MM.1S (cell line): ENCODE measurements at regions not wholly inside any gene's neighbourhood (a gene's known extent, or its start where the extent isn't known, plus 50 kb on each side); places are given as distances from the start of the nearest gene placed in this dataset.
A peak's percentile ranks its signal among the peaks of the same experiment; 100 is the strongest.
"Not testable (repeated sequence)": the region's sequence is repeated elsewhere in the genome, so short reads cannot be mapped to it uniquely, and the experiment has no call there.

Experiments
- DNase-seq: peaks from one replicate; pipeline ENCODE4 v3.0.0-alpha.2; 2015
- H2AFZ ChIP-seq: fragments of 300-600 bp; sonication (generic); 2 replicates; pipeline ENCODE4 v1.6.0; 2016; ENCODE audit warnings: antibody characterized with exemption, low read length
- H3F3A ChIP-seq: fragments of 300-600 bp; sonication (generic); 2 replicates; pipeline ENCODE4 v1.6.1; 2016; ENCODE audit warnings: mild to moderate bottlenecking, antibody characterized with exemption, low read length, moderate library complexity, mixed read lengths; ENCODE audit not compliant: insufficient read depth
- H3K27ac ChIP-seq: fragments of 300-600 bp; sonication (generic); 2 replicates; pipeline ENCODE4 v1.5.1; 2016; ENCODE audit warnings: mild to moderate bottlenecking, low read length
- H3K27me3 ChIP-seq: fragments of 300-600 bp; sonication (generic); replicated peaks from 2 replicates; pipeline ENCODE4 v1.6.0; 2016; ENCODE audit warnings: low read length; ENCODE audit not compliant: insufficient read depth
- H3K36me3 ChIP-seq: fragments of 300-600 bp; sonication (generic); replicated peaks from 2 replicates; pipeline ENCODE4 v1.6.1; 2016; ENCODE audit warnings: mild to moderate bottlenecking, low read length, mixed read lengths; ENCODE audit not compliant: insufficient read depth
- H3K4me1 ChIP-seq: fragments of 300-600 bp; sonication (generic); 2 replicates; pipeline ENCODE4 v1.6.1; 2016; ENCODE audit warnings: low read length, mixed read lengths
- H3K4me2 ChIP-seq: fragments of 300-600 bp; sonication (generic); 2 replicates; pipeline ENCODE4 v1.6.0; 2016; ENCODE audit warnings: low read depth, low read length
- H3K4me3 ChIP-seq: fragments of 300-600 bp; sonication (generic); 2 replicates; pipeline ENCODE4 v1.5.1; 2016; ENCODE audit warnings: low read length, mixed read lengths
- H3K79me2 ChIP-seq: fragments of 300-600 bp; sonication (generic); 2 replicates; pipeline ENCODE4 v1.6.1; 2016; ENCODE audit warnings: mixed run types, low read length, mixed read lengths
- H3K9ac ChIP-seq: fragments of 300-600 bp; sonication (generic); 2 replicates; pipeline ENCODE4 v1.6.1; 2016; ENCODE audit warnings: low read length, mixed read lengths
- H3K9me2 ChIP-seq: fragments of 300-600 bp; sonication (generic); replicated peaks from 2 replicates; pipeline ENCODE4 v1.6.1; 2016; ENCODE audit warnings: mild to moderate bottlenecking, low read length, mixed read lengths; ENCODE audit not compliant: insufficient read depth
- H3K9me3 ChIP-seq: fragments of 300-600 bp; sonication (generic); replicated peaks from 2 replicates; pipeline ENCODE4 v1.6.1; 2016; ENCODE audit warnings: mild to moderate bottlenecking, low read length, mixed read lengths; ENCODE audit not compliant: insufficient read depth
- H4K20me1 ChIP-seq: fragments of 300-600 bp; sonication (generic); 2 replicates; pipeline ENCODE4 v1.6.1; 2016; ENCODE audit warnings: mild to moderate bottlenecking, low read length, moderate library complexity, mixed read lengths; ENCODE audit not compliant: insufficient read depth
- EZH2 ChIP-seq: fragments of 300-600 bp; sonication (generic); optimal IDR thresholded peaks from 2 replicates; pipeline ENCODE3; 2017; ENCODE audit warnings: low read depth, mild to moderate bottlenecking, antibody characterized with exemption, low read length, mixed read lengths
- EZH2phosphoT487 ChIP-seq: fragments of 300-600 bp; sonication (generic); IDR thresholded peaks from 2 replicates; pipeline ENCODE4 v1.6.1; 2018; ENCODE audit warnings: antibody characterized with exemption, low read length
- TF ChIP-seq, protein P1 (sequence below): fragments of 300-600 bp; sonication (generic); IDR thresholded peaks from 2 replicates; pipeline ENCODE4 v1.5.1; 2016; ENCODE audit warnings: antibody characterized with exemption, low read length, mixed read lengths

- TF ChIP-seq, protein P1, sequence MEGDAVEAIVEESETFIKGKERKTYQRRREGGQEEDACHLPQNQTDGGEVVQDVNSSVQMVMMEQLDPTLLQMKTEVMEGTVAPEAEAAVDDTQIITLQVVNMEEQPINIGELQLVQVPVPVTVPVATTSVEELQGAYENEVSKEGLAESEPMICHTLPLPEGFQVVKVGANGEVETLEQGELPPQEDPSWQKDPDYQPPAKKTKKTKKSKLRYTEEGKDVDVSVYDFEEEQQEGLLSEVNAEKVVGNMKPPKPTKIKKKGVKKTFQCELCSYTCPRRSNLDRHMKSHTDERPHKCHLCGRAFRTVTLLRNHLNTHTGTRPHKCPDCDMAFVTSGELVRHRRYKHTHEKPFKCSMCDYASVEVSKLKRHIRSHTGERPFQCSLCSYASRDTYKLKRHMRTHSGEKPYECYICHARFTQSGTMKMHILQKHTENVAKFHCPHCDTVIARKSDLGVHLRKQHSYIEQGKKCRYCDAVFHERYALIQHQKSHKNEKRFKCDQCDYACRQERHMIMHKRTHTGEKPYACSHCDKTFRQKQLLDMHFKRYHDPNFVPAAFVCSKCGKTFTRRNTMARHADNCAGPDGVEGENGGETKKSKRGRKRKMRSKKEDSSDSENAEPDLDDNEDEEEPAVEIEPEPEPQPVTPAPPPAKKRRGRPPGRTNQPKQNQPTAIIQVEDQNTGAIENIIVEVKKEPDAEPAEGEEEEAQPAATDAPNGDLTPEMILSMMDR, result no peak
- TF ChIP-seq EZH2, result no peak
- no peak for TF ChIP-seq EZH2phosphoT487
- Histone ChIP-seq H3F3A (no peaks in the 10 kb centered on the region), H3K27ac (no peak overlapping the region), H3K79me2 (no peaks in the 10 kb centered on the region), H3K4me3 (no peak overlapping the region), H3K4me2 (no peak overlapping the region), H3K27me3 (no peaks in the 10 kb centered on the region), H3K9ac (no peak overlapping the region), H3K36me3 (no peaks in the 10 kb centered on the region), H4K20me1 (no peaks in the 10 kb centered on the region), H3K9me2 (no peaks in the 10 kb centered on the region), H2AFZ (no peak overlapping the region), H3K4me1 (no peaks in the 10 kb centered on the region), H3K9me3 (no peaks in the 10 kb centered on the region)
- DNase-seq, result no peak
Measured at GRCh38 chr4:134501973-134502643, 300.5 kb upstream of the PABPC4L start.

- H2AFZ ChIP-seq, H3K27ac ChIP-seq, H3K9me2 ChIP-seq, H4K20me1 ChIP-seq, H3K4me1 ChIP-seq, H3F3A ChIP-seq, H3K9ac ChIP-seq, H3K9me3 ChIP-seq, H3K36me3 ChIP-seq, H3K27me3 ChIP-seq, H3K79me2 ChIP-seq, DNase-seq, H3K4me2 ChIP-seq, H3K4me3 ChIP-seq: not testable (repeated sequence)
Measured at GRCh38 chr4:134501488-134501887, 299.9 kb upstream of the PABPC4L start.

GRCh38 chr4:134499074-134499473 lies 297.5 kb upstream of the PABPC4L start:
- H3K9me3 ChIP-seq, result no peaks in the 10 kb centered on the region
- no peaks in the 10 kb centered on the region for H3F3A ChIP-seq
- DNase-seq, result no peak
- H4K20me1 ChIP-seq, result no peaks in the 10 kb centered on the region
- H3K9me2 ChIP-seq, result no peaks in the 10 kb centered on the region
- H3K4me2 ChIP-seq, result no peak overlapping the region
- H3K79me2 ChIP-seq, result no peaks in the 10 kb centered on the region
- TF ChIP-seq EZH2, result no peak
- no peak for TF ChIP-seq EZH2phosphoT487
- TF ChIP-seq, protein P1, result no peak
- no peaks in the 10 kb centered on the region for H3K4me1 ChIP-seq
- H3K27me3 ChIP-seq, result no peaks in the 10 kb centered on the region
- no peaks in the 10 kb centered on the region for H3K36me3 ChIP-seq
- no peak overlapping the region for H3K27ac ChIP-seq
- no peak overlapping the region for H3K9ac ChIP-seq
- no peak overlapping the region for H3K4me3 ChIP-seq
- no peak overlapping the region for H2AFZ ChIP-seq

GRCh38 chr4:134490863-134491262 lies 289.3 kb upstream of the PABPC4L start:
- peaks cover 8% of the 10 kb centered on the region for H3K4me1 ChIP-seq
- no peak for DNase-seq
- no peak overlapping the region for H3K9ac ChIP-seq
- H3K27ac ChIP-seq, result no peak overlapping the region
- no peak overlapping the region for H3K4me3 ChIP-seq
- no peaks in the 10 kb centered on the region for H3K9me2 ChIP-seq
- no peak for TF ChIP-seq EZH2phosphoT487
- TF ChIP-seq, protein P1, result no peak
- TF ChIP-seq EZH2, result no peak
- H3K79me2 ChIP-seq, result no peaks in the 10 kb centered on the region
- no peaks in the 10 kb centered on the region for H3F3A ChIP-seq
- H3K9me3 ChIP-seq, result no peaks in the 10 kb centered on the region; the same call in 1 of the 2 replicates
- H3K36me3 ChIP-seq, result no peaks in the 10 kb centered on the region
- H2AFZ ChIP-seq, result no peak overlapping the region
- H3K27me3 ChIP-seq, result no peaks in the 10 kb centered on the region
- H3K4me2 ChIP-seq, result peak overlapping the region; percentile 7; the same call in 1 of the 2 replicates
- no peaks in the 10 kb centered on the region for H4K20me1 ChIP-seq

- H3K9me2 ChIP-seq, H3K4me2 ChIP-seq, H2AFZ ChIP-seq, H3K4me1 ChIP-seq, H3K79me2 ChIP-seq, H3K36me3 ChIP-seq, H3K27ac ChIP-seq, H3K4me3 ChIP-seq, H3F3A ChIP-seq, DNase-seq, H3K9me3 ChIP-seq, H3K27me3 ChIP-seq, H3K9ac ChIP-seq, H4K20me1 ChIP-seq: not testable (repeated sequence)
Measured at GRCh38 chr4:134483514-134483913, 281.9 kb upstream of the PABPC4L start.
